ENCODE measurements at regions not wholly inside any gene's neighbourhood (a gene's known extent, or its start where the extent isn't known, plus 50 kb on each side); places are given as distances from the start of the nearest gene placed in this dataset.

GRCh38 chr2:34241905-34242762, 643.0 kb upstream of the FAM98A start:
- H3K4me1 ChIP-seq (ENCODE audit: control insufficient read depth, insufficient read depth, low read length) = no peaks in the 10 kb centered on the region
- no TSS peak for BruUV-seq (replicated peaks)
- ChIA-PET CTCF (no interaction called here), SMC1A (ENCODE audit: uncharacterized antibody, unreplicated experiment) (interaction anchor here (0.6 to 1.3 kb wide), 4 partner anchors 11 to 350 kb away, joined by 3 read pairs; no protein-coding TSS in a partner anchor), RAD21 (ENCODE audit: unreplicated experiment) (no interaction called here), POLR2A (no interaction called here)
- H3K36me3 ChIP-seq (ENCODE audit: control insufficient read depth in 2 of 2, insufficient read depth in 2 of 2, low read length in 1 of 2) = no peaks in the 10 kb centered on the region
- no peak overlapping the region for H2AFZ ChIP-seq (ENCODE audit: control insufficient read depth, low read depth, low read length)
- H3K4me3 ChIP-seq = no peak overlapping the region
- no peaks in the 10 kb centered on the region for H3K79me2 ChIP-seq (ENCODE audit: control insufficient read depth, insufficient read depth, low read length)
- H3K9ac ChIP-seq (ENCODE audit: control insufficient read depth, insufficient read depth, low read length) = no peak overlapping the region
- ATAC-seq = no peak; the same call in 1 of the 3 replicates
- WGBS (ENCODE audit: insufficient coverage, insufficient replicate concordance, low lambda C conversion rate, missing lambda C conversion rate) = 65% methylated on average over 6 of the region's 6 CpGs
- DNase-seq (ENCODE audit: low read depth, low spot score) = no peak
- H4K20me1 ChIP-seq (ENCODE audit: control insufficient read depth, insufficient read depth) = no peaks in the 10 kb centered on the region
- intact Hi-C loops (cut with micrococcal nuclease; ENCODE audit: unreplicated experiment) (no loop called here), in situ Hi-C loops (cut with MboI) (no loop called here)
- no peak overlapping the region for H3K27ac ChIP-seq (ENCODE audit: control insufficient read depth, insufficient read depth)
- H3K9me3 ChIP-seq (replicated peaks; ENCODE audit: control insufficient read depth, insufficient read depth, low read length) = no peaks in the 10 kb centered on the region; the same call in 2 of the 3 replicates
- H3K27me3 ChIP-seq (replicated peaks in 1 of 2; ENCODE audit: control insufficient read depth in 2 of 2, insufficient read depth in 2 of 2, low read length in 1 of 2) = no peaks in the 10 kb centered on the region
- no peak overlapping the region for H3K4me2 ChIP-seq (ENCODE audit: control insufficient read depth, insufficient read depth)
- FAIRE-seq = no peak
- no peak for TF ChIP-seq POLR2AphosphoS2 (IDR thresholded peaks at IDR 0.05; ENCODE audit: low read depth, low read length)
- TF ChIP-seq ATF7 (IDR thresholded peaks at IDR 0.05; ENCODE audit: low read depth) = no peak
- TF ChIP-seq KLF5 (IDR thresholded peaks at IDR 0.05; ENCODE audit: partially characterized antibody) = no peak
- TF ChIP-seq EP300 (IDR thresholded peaks at IDR 0.05; ENCODE audit: borderline replicate concordance in 1 of 2, control insufficient read depth in 1 of 2, low read depth in 2 of 2, low read length in 2 of 2) = no peak
- no peak for TF ChIP-seq KDM1A (IDR thresholded peaks at IDR 0.05; ENCODE audit: borderline replicate concordance)
- no peak for TF ChIP-seq ZNF384 (IDR thresholded peaks at IDR 0.05; ENCODE audit: borderline replicate concordance, low read depth, low read length)
- no peak for TF ChIP-seq BCL3 (IDR thresholded peaks at IDR 0.05; ENCODE audit: borderline replicate concordance, insufficient read depth, low read depth, low read length, poor library complexity, severe bottlenecking)
- no peak for TF ChIP-seq USF1 (IDR thresholded peaks at IDR 0.05; ENCODE audit: borderline replicate concordance, extremely low read length, insufficient read depth, low read depth, low read length)
- TF ChIP-seq MTA3 (IDR thresholded peaks at IDR 0.05; ENCODE audit: borderline replicate concordance, low read length) = no peak
- TF ChIP-seq FOS (IDR thresholded peaks at IDR 0.05; ENCODE audit: borderline replicate concordance, extremely low read depth, insufficient read length) = no peak
- TF ChIP-seq MYB (IDR thresholded peaks at IDR 0.05; ENCODE audit: borderline replicate concordance, low read depth, low read length) = no peak
- no peak for TF ChIP-seq MXI1 (IDR thresholded peaks at IDR 0.05; ENCODE audit: low read depth, low read length)
- TF ChIP-seq HSF1 (IDR thresholded peaks at IDR 0.05; ENCODE audit: low read depth, low read length) = no peak
- no peak for TF ChIP-seq CEBPB (IDR thresholded peaks at IDR 0.05; ENCODE audit: borderline replicate concordance in 1 of 2, low read depth in 2 of 2, low read length in 2 of 2)
- no peak for TF ChIP-seq SIX5 (IDR thresholded peaks at IDR 0.05; ENCODE audit: low read depth, low read length, severe bottlenecking)
- TF ChIP-seq SKIL (IDR thresholded peaks at IDR 0.05; ENCODE audit: low read depth, poor library complexity, severe bottlenecking) = no peak

All from GM12878 (cell line).